ENCODE measurements at regions not wholly inside any gene's neighbourhood (a gene's known extent, or its start where the extent isn't known, plus 50 kb on each side); places are given as distances from the start of the nearest gene placed in this dataset.

DNA sequence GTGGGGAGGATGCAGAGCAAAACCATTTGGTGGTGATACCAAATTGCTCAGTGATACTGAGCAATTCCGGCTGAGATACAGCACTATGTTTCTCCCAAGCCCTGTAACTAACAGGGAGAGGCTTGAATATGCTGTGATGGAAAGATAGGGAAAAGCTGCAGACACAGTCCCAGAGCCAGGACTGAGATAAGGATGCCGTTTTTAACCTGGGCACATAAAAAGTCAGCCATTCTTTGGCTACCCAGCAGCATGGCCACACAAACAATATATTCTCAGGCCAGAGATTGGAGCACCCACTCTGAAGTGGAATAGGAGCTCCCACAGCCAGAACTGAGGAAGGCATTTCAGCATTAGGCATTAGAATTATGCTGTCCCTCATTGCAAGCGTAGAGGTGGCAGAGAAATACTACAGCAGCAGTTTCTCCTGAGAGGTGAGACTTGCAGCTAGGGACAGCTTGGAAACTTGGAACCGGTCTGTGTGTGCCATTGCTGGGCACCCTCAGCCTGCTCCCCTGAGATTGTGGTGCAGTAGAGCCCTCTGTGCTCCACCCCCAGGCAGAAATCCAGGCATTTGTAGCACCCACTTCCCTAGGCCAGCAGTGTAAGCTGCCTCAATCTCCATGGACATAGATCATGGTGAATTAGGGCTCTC lies 346.5 kb downstream of the TMEM135 start:
- ChIA-PET CTCF (interaction anchor here (1.5 kb wide), 1 partner anchor 37 kb away, joined by 3 read pairs; no protein-coding TSS in a partner anchor), POLR2A (no interaction called here)
- DNase-seq (ENCODE audit: low read depth, low spot score): no peak
- TF ChIP-seq, protein P1, sequence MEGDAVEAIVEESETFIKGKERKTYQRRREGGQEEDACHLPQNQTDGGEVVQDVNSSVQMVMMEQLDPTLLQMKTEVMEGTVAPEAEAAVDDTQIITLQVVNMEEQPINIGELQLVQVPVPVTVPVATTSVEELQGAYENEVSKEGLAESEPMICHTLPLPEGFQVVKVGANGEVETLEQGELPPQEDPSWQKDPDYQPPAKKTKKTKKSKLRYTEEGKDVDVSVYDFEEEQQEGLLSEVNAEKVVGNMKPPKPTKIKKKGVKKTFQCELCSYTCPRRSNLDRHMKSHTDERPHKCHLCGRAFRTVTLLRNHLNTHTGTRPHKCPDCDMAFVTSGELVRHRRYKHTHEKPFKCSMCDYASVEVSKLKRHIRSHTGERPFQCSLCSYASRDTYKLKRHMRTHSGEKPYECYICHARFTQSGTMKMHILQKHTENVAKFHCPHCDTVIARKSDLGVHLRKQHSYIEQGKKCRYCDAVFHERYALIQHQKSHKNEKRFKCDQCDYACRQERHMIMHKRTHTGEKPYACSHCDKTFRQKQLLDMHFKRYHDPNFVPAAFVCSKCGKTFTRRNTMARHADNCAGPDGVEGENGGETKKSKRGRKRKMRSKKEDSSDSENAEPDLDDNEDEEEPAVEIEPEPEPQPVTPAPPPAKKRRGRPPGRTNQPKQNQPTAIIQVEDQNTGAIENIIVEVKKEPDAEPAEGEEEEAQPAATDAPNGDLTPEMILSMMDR (IDR thresholded peaks at IDR 0.05; ENCODE audit: insufficient read depth, low read length, missing control alignments): no peak
- H3K4me3 ChIP-seq (ENCODE audit: low read depth, low read length): no peak overlapping the region

DNA sequence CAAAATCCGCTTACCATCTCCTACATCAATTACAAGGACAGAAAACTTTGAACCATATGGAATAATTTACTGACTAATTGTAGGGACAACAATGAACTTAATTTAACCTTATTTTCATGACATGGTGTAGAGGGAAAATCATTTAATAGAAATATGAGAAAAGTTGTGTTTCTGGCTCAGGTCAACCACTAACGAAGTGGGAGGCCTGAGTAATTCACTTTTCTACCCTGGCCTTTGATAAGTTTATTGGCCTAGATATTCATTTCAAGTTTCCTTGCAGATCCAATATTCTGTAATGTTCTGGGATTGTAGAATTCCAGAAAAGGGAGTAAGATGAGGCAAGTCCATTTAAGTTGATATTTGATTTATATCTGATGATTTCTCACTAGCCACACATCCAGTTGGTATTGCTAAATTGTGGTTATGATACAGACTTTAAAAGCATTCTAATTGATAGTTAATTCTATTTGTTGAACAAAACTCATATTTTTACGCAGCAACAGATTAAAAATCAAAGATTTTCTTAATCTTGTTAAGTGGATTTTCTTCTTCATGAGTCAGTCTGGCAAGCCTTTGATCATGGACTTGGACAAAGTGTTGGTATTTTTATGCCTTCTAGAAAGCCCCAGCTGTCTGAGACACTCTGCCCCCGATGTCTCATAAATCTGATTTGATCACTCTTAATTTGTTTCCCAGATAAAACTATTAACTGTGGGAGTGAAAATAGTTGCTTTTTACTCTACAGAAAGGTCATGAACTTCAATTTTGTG lies 336.5 kb downstream of the TMEM135 start:
- TF ChIP-seq, protein P1 (IDR thresholded peaks at IDR 0.05; ENCODE audit: insufficient read depth, low read length, missing control alignments): no peak
- no peak overlapping the region for H3K4me3 ChIP-seq (ENCODE audit: low read depth, low read length)
- ChIA-PET POLR2A (no interaction called here), CTCF (no interaction called here)
- no peak for DNase-seq (ENCODE audit: low read depth, low spot score)

All from AG04449 (cell line).